ENCODE measurements at regions not wholly inside any gene's neighbourhood (a gene's known extent, or its start where the extent isn't known, plus 50 kb on each side); places are given as distances from the start of the nearest gene placed in this dataset.

DNA sequence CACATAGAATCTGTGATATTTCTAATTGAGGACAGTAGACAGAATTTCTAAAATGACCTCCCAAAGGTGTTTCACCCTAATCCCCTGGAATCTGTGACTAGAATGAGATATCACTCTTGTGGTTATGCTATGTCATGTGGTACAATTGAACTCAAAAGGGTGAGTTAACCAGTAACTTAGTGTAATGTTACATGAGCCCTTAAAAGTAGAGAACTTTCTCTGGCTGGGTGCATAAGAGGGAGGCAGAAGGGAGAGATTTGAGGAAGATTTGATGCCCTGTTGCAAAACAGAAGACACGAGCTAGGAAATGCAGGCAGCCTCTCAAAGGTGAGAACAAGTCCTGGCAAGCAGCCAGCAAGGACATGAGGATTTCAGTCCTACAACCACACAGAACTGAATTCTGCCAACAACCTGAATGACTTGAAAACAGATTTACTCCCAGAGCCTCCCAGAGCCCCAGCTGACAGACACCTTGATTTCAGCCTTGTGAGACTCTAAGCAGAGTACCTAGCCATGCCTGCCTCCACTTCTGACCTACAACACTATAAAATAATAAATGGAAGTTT lies 160.3 kb downstream of the MTHFS start:
- TF ChIP-seq, protein P1, sequence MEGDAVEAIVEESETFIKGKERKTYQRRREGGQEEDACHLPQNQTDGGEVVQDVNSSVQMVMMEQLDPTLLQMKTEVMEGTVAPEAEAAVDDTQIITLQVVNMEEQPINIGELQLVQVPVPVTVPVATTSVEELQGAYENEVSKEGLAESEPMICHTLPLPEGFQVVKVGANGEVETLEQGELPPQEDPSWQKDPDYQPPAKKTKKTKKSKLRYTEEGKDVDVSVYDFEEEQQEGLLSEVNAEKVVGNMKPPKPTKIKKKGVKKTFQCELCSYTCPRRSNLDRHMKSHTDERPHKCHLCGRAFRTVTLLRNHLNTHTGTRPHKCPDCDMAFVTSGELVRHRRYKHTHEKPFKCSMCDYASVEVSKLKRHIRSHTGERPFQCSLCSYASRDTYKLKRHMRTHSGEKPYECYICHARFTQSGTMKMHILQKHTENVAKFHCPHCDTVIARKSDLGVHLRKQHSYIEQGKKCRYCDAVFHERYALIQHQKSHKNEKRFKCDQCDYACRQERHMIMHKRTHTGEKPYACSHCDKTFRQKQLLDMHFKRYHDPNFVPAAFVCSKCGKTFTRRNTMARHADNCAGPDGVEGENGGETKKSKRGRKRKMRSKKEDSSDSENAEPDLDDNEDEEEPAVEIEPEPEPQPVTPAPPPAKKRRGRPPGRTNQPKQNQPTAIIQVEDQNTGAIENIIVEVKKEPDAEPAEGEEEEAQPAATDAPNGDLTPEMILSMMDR (IDR thresholded peaks at IDR 0.05; ENCODE audit: low read depth, low read length): no peak
- no peak for TF ChIP-seq POLR2A (IDR thresholded peaks at IDR 0.05; ENCODE audit: extremely low read depth, insufficient read length)
- TF ChIP-seq MYC (IDR thresholded peaks at IDR 0.05; ENCODE audit: low read depth, low read length): no peak
- TF ChIP-seq, protein P2, sequence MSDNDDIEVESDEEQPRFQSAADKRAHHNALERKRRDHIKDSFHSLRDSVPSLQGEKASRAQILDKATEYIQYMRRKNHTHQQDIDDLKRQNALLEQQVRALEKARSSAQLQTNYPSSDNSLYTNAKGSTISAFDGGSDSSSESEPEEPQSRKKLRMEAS (IDR thresholded peaks at IDR 0.05; ENCODE audit: low read depth, low read length): no peak
